Stimulated activated CD4-positive, alpha-beta T cell treated with anti-CD3 and anti-CD28 coated beads, Interleukin-12 subunit alpha, Interleukin-12 subunit beta, amount 100 ng/mL, for 24 hours (primary cell): ENCODE measurements at regions not wholly inside any gene's neighbourhood (a gene's known extent, or its start where the extent isn't known, plus 50 kb on each side); places are given as distances from the start of the nearest gene placed in this dataset.

Experiments
- DNase-seq, 2 experiments: peaks; one replicate each; pipeline ENCODE4 v3.0.0-alpha.2; 2020; ENCODE audit warnings: low read depth in 2 of 2

- DNase-seq = no peak
Measured at GRCh38 chr5:2170761-2171160, 288.0 kb upstream of the IRX4 start.

- DNase-seq = no peak
Measured at GRCh38 chr5:2169850-2170760, 287.4 kb upstream of the IRX4 start.

GRCh38 chr5:2169430-2169808 is 286.7 kb upstream of the IRX4 start:
- no peak for DNase-seq

GRCh38 chr5:2168601-2169429 is 286.1 kb upstream of the IRX4 start:
- no peak for DNase-seq

GRCh38 chr5:2167671-2168070 is 284.9 kb upstream of the IRX4 start:
- no peak for DNase-seq

- DNase-seq = no peak
Measured at GRCh38 chr5:2166979-2167377, 284.3 kb upstream of the IRX4 start.

- DNase-seq = no peak
Measured at GRCh38 chr5:2166306-2166978, 283.7 kb upstream of the IRX4 start.

GRCh38 chr5:2165615-2166305 is 283.0 kb upstream of the IRX4 start:
- DNase-seq = no peak

- DNase-seq = no peak
Measured at GRCh38 chr5:2165203-2165602, 282.5 kb upstream of the IRX4 start.

GRCh38 chr5:2164586-2164985 is 281.9 kb upstream of the IRX4 start:
- DNase-seq = no peak

GRCh38 chr5:2163940-2164490 is 281.3 kb upstream of the IRX4 start:
- DNase-seq = no peak

GRCh38 chr5:2163060-2163856 is 280.5 kb upstream of the IRX4 start:
- DNase-seq = no peak

GRCh38 chr5:2160811-2161210 is 278.1 kb upstream of the IRX4 start:
- no peak for DNase-seq

GRCh38 chr5:2158767-2159166 is 276.0 kb upstream of the IRX4 start:
- no peak for DNase-seq

- no peak for DNase-seq
Measured at GRCh38 chr5:2158109-2158508, 275.4 kb upstream of the IRX4 start.

GRCh38 chr5:2157372-2157771 is 274.6 kb upstream of the IRX4 start:
- DNase-seq = no peak

- no peak for DNase-seq
Measured at GRCh38 chr5:2156358-2157059, 273.8 kb upstream of the IRX4 start.

GRCh38 chr5:2155556-2155955 is 272.8 kb upstream of the IRX4 start:
- no peak for DNase-seq

GRCh38 chr5:2153802-2154201 is 271.1 kb upstream of the IRX4 start:
- DNase-seq = no peak

GRCh38 chr5:2153350-2153749 is 270.6 kb upstream of the IRX4 start:
- DNase-seq = no peak
